ENCODE measurements at regions not wholly inside any gene's neighbourhood (a gene's known extent, or its start where the extent isn't known, plus 50 kb on each side); places are given as distances from the start of the nearest gene placed in this dataset.

DNA sequence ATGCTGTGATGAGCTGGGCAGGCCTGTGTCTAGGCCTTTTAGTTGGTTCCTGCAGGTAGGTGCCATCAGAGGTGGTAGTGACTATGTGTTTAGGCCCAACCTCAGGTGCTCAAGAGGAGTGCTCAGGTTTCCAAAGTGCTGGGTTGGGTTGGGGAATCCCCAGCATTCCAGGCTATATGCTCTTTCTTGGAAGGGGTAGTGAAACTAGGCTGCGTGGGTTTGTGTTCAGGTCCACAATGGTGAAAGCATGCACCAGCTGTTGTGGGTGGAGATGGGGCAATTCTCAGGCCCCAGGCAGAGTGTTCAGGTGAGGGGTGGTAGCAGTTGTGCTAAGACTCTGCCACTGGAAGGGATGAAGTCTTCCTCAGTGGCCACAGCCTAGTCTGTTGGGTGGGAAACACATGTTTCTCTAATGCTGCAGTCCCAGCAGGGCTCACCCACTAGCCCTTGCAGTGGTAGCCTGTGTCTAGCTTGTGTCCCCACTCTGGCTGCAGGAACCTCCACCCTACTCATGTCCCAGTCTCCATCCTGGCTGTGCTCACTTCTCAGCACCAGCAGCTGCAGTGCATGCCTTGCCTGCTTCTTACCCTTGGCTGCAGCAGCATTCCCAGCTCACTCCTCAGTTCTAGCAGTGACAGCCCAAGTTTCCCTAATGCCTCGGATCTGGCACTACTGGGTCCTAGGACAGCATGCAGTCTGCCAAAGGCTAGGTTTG is 78.9 kb downstream of the FAM170A start:
- TF ChIP-seq POLR2AphosphoS5 (IDR thresholded peaks at IDR 0.05; ENCODE audit: control insufficient read depth, insufficient read depth, low read depth, low read length) (no peak), THAP7 (CRISPR knock-in tag; IDR thresholded peaks at IDR 0.05) (no peak), CTCF (IDR thresholded peaks at IDR 0.05 in 2 of 3, conservative IDR thresholded peaks at IDR 0.05 in 1 of 3; ENCODE audit: insufficient read depth in 2 of 3, low read depth in 1 of 3, low read length in 3 of 3) (no peak), ZNF282 (CRISPR knock-in tag; IDR thresholded peaks at IDR 0.05) (no peak), EHMT2 (IDR thresholded peaks at IDR 0.05) (no peak), HCFC1 (IDR thresholded peaks at IDR 0.05; ENCODE audit: low read depth, low read length) (no peak)
- TF ChIP-seq, protein P1, sequence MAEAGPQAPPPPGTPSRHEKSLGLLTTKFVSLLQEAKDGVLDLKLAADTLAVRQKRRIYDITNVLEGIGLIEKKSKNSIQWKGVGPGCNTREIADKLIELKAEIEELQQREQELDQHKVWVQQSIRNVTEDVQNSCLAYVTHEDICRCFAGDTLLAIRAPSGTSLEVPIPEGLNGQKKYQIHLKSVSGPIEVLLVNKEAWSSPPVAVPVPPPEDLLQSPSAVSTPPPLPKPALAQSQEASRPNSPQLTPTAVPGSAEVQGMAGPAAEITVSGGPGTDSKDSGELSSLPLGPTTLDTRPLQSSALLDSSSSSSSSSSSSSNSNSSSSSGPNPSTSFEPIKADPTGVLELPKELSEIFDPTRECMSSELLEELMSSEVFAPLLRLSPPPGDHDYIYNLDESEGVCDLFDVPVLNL (CRISPR knock-in tag; IDR thresholded peaks at IDR 0.05; ENCODE audit: low read depth): no peak
- TF ChIP-seq, protein P2, sequence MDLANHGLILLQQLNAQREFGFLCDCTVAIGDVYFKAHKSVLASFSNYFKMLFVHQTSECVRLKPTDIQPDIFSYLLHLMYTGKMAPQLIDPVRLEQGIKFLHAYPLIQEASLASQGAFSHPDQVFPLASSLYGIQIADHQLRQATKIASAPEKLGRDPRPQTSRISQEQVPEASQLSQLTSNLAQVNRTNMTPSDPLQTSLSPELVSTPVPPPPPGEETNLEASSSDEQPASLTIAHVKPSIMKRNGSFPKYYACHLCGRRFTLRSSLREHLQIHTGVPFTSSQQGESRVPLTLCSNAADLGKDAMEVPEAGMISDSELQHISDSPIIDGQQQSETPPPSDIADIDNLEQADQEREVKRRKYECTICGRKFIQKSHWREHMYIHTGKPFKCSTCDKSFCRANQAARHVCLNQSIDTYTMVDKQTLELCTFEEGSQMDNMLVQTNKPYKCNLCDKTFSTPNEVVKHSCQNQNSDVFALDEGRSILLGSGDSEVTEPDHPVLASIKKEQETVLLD (IDR thresholded peaks at IDR 0.05): no peak
- TF ChIP-seq, protein P3, sequence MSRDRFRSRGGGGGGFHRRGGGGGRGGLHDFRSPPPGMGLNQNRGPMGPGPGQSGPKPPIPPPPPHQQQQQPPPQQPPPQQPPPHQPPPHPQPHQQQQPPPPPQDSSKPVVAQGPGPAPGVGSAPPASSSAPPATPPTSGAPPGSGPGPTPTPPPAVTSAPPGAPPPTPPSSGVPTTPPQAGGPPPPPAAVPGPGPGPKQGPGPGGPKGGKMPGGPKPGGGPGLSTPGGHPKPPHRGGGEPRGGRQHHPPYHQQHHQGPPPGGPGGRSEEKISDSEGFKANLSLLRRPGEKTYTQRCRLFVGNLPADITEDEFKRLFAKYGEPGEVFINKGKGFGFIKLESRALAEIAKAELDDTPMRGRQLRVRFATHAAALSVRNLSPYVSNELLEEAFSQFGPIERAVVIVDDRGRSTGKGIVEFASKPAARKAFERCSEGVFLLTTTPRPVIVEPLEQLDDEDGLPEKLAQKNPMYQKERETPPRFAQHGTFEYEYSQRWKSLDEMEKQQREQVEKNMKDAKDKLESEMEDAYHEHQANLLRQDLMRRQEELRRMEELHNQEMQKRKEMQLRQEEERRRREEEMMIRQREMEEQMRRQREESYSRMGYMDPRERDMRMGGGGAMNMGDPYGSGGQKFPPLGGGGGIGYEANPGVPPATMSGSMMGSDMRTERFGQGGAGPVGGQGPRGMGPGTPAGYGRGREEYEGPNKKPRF (IDR thresholded peaks at IDR 0.05; ENCODE audit: low read depth, low read length): no peak
- TF ChIP-seq, protein P4, sequence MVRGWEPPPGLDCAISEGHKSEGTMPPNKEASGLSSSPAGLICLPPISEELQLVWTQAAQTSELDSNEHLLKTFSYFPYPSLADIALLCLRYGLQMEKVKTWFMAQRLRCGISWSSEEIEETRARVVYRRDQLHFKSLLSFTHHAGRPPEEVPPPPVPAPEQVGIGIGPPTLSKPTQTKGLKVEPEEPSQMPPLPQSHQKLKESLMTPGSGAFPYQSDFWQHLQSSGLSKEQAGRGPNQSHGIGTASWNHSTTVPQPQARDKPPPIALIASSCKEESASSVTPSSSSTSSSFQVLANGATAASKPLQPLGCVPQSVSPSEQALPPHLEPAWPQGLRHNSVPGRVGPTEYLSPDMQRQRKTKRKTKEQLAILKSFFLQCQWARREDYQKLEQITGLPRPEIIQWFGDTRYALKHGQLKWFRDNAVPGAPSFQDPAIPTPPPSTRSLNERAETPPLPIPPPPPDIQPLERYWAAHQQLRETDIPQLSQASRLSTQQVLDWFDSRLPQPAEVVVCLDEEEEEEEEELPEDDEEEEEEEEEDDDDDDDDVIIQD (CRISPR knock-in tag; IDR thresholded peaks at IDR 0.05): no peak

Data from K562 (cell line).